ENCODE measurements at regions not wholly inside any gene's neighbourhood (a gene's known extent, or its start where the extent isn't known, plus 50 kb on each side); places are given as distances from the start of the nearest gene placed in this dataset.
A peak's percentile ranks its signal among the peaks of the same experiment; 100 is the strongest.

GRCh38 chr2:66698091-66698490 lies 263.2 kb downstream of the MEIS1 start:
- Mint-ChIP-seq H3K4me1 (ENCODE audit: low read depth) (peaks cover 81% of the 10 kb centered on the region), H3K27me3 (no peaks in the 10 kb centered on the region), H3K4me3 (ENCODE audit: low read depth) (peak overlapping the region; percentile 63), H3K27ac (peak overlapping the region; percentile 82), H3K9me3 (ENCODE audit: low read depth) (no peaks in the 10 kb centered on the region), H3K36me3 (ENCODE audit: insufficient read depth) (no peaks in the 10 kb centered on the region)
- no peak for TF ChIP-seq CTCF (IDR thresholded peaks at IDR 0.05; ENCODE audit: unreplicated experiment)
- no peak for DNase-seq (ENCODE audit: low spot score, unreplicated experiment)

- peak overlapping the region; percentile 63 for H3K4me3 Mint-ChIP-seq (ENCODE audit: low read depth)
- no peaks in the 10 kb centered on the region for H3K36me3 Mint-ChIP-seq (ENCODE audit: insufficient read depth)
- no peak for DNase-seq (ENCODE audit: low spot score, unreplicated experiment)
- H3K27ac Mint-ChIP-seq: peak overlapping the region; percentile 85
- peaks cover 79% of the 10 kb centered on the region for H3K4me1 Mint-ChIP-seq (ENCODE audit: low read depth)
- no peaks in the 10 kb centered on the region for H3K27me3 Mint-ChIP-seq
- no peak for TF ChIP-seq CTCF (IDR thresholded peaks at IDR 0.05; ENCODE audit: unreplicated experiment)
- H3K9me3 Mint-ChIP-seq (ENCODE audit: low read depth): no peaks in the 10 kb centered on the region
Observed at GRCh38 chr2:66698576-66699239, 263.8 kb downstream of the MEIS1 start.

- no peak for DNase-seq (ENCODE audit: low spot score, unreplicated experiment)
- Mint-ChIP-seq H3K4me1 (ENCODE audit: low read depth) (peaks cover 79% of the 10 kb centered on the region), H3K36me3 (ENCODE audit: insufficient read depth) (no peaks in the 10 kb centered on the region), H3K4me3 (ENCODE audit: low read depth) (peak overlapping the region; percentile 76), H3K9me3 (ENCODE audit: low read depth) (no peaks in the 10 kb centered on the region), H3K27ac (peak overlapping the region; percentile 99), H3K27me3 (no peaks in the 10 kb centered on the region)
- TF ChIP-seq CTCF (IDR thresholded peaks at IDR 0.05; ENCODE audit: unreplicated experiment): no peak
Observed at GRCh38 chr2:66699416-66699792, 264.5 kb downstream of the MEIS1 start.

GRCh38 chr2:66699793-66700676 lies 265.1 kb downstream of the MEIS1 start:
- no peaks in the 10 kb centered on the region for H3K9me3 Mint-ChIP-seq (ENCODE audit: low read depth)
- DNase-seq (ENCODE audit: low spot score, unreplicated experiment): no peak
- H3K27me3 Mint-ChIP-seq: no peaks in the 10 kb centered on the region
- peak overlapping the region; percentile 76 for H3K4me3 Mint-ChIP-seq (ENCODE audit: low read depth)
- no peaks in the 10 kb centered on the region for H3K36me3 Mint-ChIP-seq (ENCODE audit: insufficient read depth)
- H3K27ac Mint-ChIP-seq: peak overlapping the region; percentile 99
- peaks cover 81% of the 10 kb centered on the region for H3K4me1 Mint-ChIP-seq (ENCODE audit: low read depth)
- no peak for TF ChIP-seq CTCF (IDR thresholded peaks at IDR 0.05; ENCODE audit: unreplicated experiment)

GRCh38 chr2:66700677-66701066 lies 265.7 kb downstream of the MEIS1 start:
- no peak for DNase-seq (ENCODE audit: low spot score, unreplicated experiment)
- no peak for TF ChIP-seq CTCF (IDR thresholded peaks at IDR 0.05; ENCODE audit: unreplicated experiment)
- no peaks in the 10 kb centered on the region for H3K27me3 Mint-ChIP-seq
- H3K4me1 Mint-ChIP-seq (ENCODE audit: low read depth): peaks cover 82% of the 10 kb centered on the region
- H3K4me3 Mint-ChIP-seq (ENCODE audit: low read depth): peak overlapping the region; percentile 76
- H3K36me3 Mint-ChIP-seq (ENCODE audit: insufficient read depth): no peaks in the 10 kb centered on the region
- peak overlapping the region; percentile 99 for H3K27ac Mint-ChIP-seq
- no peaks in the 10 kb centered on the region for H3K9me3 Mint-ChIP-seq (ENCODE audit: low read depth)
